PC-3 (cell line): ENCODE measurements at regions not wholly inside any gene's neighbourhood (a gene's known extent, or its start where the extent isn't known, plus 50 kb on each side); places are given as distances from the start of the nearest gene placed in this dataset.

Source experiments
- EZH2phosphoT487 ChIP-seq: fragments of 300-600 bp; sonication (generic); IDR thresholded peaks from 2 replicates; pipeline ENCODE4 v1.6.1; 2018; ENCODE audit warnings: mild to moderate bottlenecking, antibody characterized with exemption, low read length, borderline replicate concordance
- TF ChIP-seq, protein P1 (sequence below): fragments of 300-600 bp; sonication (generic); conservative IDR thresholded peaks from 2 replicates; pipeline ENCODE4 v1.5.1; 2017; ENCODE audit warnings: antibody characterized with exemption, low read depth, mild to moderate bottlenecking, low read length

DNA sequence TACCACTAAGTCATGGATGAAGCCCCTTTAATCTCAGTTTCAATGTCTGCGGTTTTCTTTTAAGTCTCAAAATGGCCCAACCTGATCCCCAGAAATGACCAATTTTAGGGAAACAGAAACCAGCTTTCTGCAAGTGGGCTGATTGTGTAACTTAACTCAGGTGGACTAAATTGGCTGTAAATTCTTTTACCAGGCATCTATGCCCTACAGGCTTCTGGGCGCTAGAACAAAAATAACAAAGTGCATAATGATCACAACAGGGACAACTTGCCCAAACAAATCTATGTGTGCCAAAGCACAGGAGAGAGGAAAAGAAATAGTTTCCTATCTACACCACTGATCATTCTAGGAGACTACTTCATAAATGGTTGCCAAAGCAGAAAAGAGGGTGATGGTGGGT lies 112.3 kb upstream of the SETBP1 start:
- TF ChIP-seq EZH2phosphoT487, result no peak
- TF ChIP-seq, protein P1, sequence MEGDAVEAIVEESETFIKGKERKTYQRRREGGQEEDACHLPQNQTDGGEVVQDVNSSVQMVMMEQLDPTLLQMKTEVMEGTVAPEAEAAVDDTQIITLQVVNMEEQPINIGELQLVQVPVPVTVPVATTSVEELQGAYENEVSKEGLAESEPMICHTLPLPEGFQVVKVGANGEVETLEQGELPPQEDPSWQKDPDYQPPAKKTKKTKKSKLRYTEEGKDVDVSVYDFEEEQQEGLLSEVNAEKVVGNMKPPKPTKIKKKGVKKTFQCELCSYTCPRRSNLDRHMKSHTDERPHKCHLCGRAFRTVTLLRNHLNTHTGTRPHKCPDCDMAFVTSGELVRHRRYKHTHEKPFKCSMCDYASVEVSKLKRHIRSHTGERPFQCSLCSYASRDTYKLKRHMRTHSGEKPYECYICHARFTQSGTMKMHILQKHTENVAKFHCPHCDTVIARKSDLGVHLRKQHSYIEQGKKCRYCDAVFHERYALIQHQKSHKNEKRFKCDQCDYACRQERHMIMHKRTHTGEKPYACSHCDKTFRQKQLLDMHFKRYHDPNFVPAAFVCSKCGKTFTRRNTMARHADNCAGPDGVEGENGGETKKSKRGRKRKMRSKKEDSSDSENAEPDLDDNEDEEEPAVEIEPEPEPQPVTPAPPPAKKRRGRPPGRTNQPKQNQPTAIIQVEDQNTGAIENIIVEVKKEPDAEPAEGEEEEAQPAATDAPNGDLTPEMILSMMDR, result no peak
